ENCODE measurements at regions not wholly inside any gene's neighbourhood (a gene's known extent, or its start where the extent isn't known, plus 50 kb on each side); places are given as distances from the start of the nearest gene placed in this dataset.

DNA sequence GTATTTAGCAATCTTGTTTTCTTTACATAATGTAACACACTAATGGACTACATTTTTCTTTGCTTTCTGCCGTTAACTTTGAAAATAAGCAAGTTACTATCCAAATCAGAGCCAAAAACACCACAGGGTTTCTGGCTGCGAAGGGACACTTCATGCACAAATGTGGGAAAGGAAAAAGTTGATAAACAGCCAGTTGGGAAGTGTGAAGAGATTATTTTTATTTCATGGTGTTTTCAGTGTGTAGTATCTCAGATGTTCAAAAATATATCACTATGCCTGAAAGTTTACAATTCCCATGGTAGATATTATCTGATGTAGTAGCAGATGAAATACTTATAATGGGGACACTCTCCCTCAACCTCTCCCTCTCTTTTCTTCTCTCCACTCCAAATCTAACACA lies 135.3 kb downstream of the CETN3 start:
- H3K36me3 ChIP-seq (replicated peaks; ENCODE audit: insufficient read depth, low read depth): no peaks in the 10 kb centered on the region
- no peaks in the 10 kb centered on the region for H4K20me1 ChIP-seq (ENCODE audit: insufficient read depth, poor library complexity, severe bottlenecking)
- H3K4me3 ChIP-seq: no peak overlapping the region
- WGBS (ENCODE audit: low lambda C conversion rate, missing lambda C conversion rate): 90% methylated on average over 2 of the region's 2 CpGs
- DNase-seq (ENCODE audit: low spot score): no peak
- no peaks in the 10 kb centered on the region for H3K4me1 ChIP-seq (ENCODE audit: insufficient read depth)
- no peak overlapping the region for H3K4me2 ChIP-seq
- H3K9me3 ChIP-seq (ENCODE audit: low read depth): no peaks in the 10 kb centered on the region
- no peaks in the 10 kb centered on the region for H3K79me2 ChIP-seq
- H2AFZ ChIP-seq: no peak overlapping the region
- H3K9me2 ChIP-seq (replicated peaks; ENCODE audit: insufficient read depth): no peaks in the 10 kb centered on the region
- no peak overlapping the region for H3K27ac ChIP-seq
- H3K27me3 ChIP-seq: no peaks in the 10 kb centered on the region
- no peak for TF ChIP-seq EZH2phosphoT487 (IDR thresholded peaks at IDR 0.05; ENCODE audit: low read depth, severe bottlenecking, unreplicated experiment)
- TF ChIP-seq EZH2 (IDR thresholded peaks at IDR 0.05; ENCODE audit: borderline replicate concordance): no peak
- TF ChIP-seq, protein P1, sequence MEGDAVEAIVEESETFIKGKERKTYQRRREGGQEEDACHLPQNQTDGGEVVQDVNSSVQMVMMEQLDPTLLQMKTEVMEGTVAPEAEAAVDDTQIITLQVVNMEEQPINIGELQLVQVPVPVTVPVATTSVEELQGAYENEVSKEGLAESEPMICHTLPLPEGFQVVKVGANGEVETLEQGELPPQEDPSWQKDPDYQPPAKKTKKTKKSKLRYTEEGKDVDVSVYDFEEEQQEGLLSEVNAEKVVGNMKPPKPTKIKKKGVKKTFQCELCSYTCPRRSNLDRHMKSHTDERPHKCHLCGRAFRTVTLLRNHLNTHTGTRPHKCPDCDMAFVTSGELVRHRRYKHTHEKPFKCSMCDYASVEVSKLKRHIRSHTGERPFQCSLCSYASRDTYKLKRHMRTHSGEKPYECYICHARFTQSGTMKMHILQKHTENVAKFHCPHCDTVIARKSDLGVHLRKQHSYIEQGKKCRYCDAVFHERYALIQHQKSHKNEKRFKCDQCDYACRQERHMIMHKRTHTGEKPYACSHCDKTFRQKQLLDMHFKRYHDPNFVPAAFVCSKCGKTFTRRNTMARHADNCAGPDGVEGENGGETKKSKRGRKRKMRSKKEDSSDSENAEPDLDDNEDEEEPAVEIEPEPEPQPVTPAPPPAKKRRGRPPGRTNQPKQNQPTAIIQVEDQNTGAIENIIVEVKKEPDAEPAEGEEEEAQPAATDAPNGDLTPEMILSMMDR (IDR thresholded peaks at IDR 0.05; ENCODE audit: poor library complexity): no peak

DNA sequence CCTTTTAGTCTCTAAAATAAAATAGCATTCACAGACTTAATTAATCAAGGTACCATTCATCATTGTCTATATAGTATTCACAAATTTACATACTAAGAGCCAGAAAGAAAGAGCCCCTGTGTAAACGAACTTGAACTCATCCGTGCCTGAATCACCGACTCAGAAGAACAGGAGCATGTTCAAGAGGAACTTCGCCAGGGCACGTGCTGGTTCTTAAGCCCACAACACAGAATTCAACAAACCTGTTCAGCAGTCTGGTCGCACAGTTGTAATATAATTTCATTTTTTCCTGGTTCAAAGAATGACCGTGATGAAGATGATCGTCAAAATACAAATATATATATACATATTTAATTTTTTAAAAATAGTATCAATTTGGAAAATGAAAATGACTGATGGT lies 141.9 kb downstream of the CETN3 start:
- DNase-seq (ENCODE audit: low spot score): no peak
- no peaks in the 10 kb centered on the region for H3K9me2 ChIP-seq (replicated peaks; ENCODE audit: insufficient read depth)
- no peaks in the 10 kb centered on the region for H3K27me3 ChIP-seq
- no peaks in the 10 kb centered on the region for H3K4me1 ChIP-seq (ENCODE audit: insufficient read depth)
- no peak overlapping the region for H2AFZ ChIP-seq
- no peaks in the 10 kb centered on the region for H3K9me3 ChIP-seq (ENCODE audit: low read depth)
- no peaks in the 10 kb centered on the region for H3K36me3 ChIP-seq (replicated peaks; ENCODE audit: insufficient read depth, low read depth)
- WGBS (ENCODE audit: low lambda C conversion rate, missing lambda C conversion rate): 94% methylated on average over 8 of the region's 8 CpGs
- no peaks in the 10 kb centered on the region for H3K79me2 ChIP-seq
- no peaks in the 10 kb centered on the region for H4K20me1 ChIP-seq (ENCODE audit: insufficient read depth, poor library complexity, severe bottlenecking)
- H3K27ac ChIP-seq: no peak overlapping the region
- TF ChIP-seq EZH2phosphoT487 (IDR thresholded peaks at IDR 0.05; ENCODE audit: low read depth, severe bottlenecking, unreplicated experiment): no peak
- TF ChIP-seq, protein P1 (IDR thresholded peaks at IDR 0.05; ENCODE audit: poor library complexity): no peak
- TF ChIP-seq EZH2 (IDR thresholded peaks at IDR 0.05; ENCODE audit: borderline replicate concordance): no peak
- no peak overlapping the region for H3K4me2 ChIP-seq
- no peak overlapping the region for H3K4me3 ChIP-seq

DNA sequence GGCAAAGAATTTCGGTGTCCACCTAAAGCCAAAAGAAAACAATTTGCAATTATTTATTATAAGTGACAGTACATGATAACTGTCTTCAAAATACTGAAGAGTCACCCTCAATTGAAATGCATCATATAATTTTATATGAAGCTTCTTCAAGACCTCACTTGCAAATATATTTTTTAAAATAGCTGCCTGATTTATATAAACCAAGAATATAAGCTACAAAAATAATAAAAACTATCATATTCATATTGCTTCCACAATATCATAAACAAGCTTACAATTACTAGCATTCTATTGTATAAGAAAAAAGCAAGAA lies 144.1 kb downstream of the CETN3 start:
- Histone ChIP-seq H3K9me2 (replicated peaks; ENCODE audit: insufficient read depth) (no peaks in the 10 kb centered on the region), H4K20me1 (ENCODE audit: insufficient read depth, poor library complexity, severe bottlenecking) (no peaks in the 10 kb centered on the region), H3K4me1 (ENCODE audit: insufficient read depth) (no peaks in the 10 kb centered on the region), H3K27me3 (no peaks in the 10 kb centered on the region), H2AFZ (no peak overlapping the region), H3K4me3 (no peak overlapping the region), H3K27ac (no peak overlapping the region), H3K4me2 (no peak overlapping the region), H3K36me3 (replicated peaks; ENCODE audit: insufficient read depth, low read depth) (no peaks in the 10 kb centered on the region), H3K9me3 (ENCODE audit: low read depth) (no peaks in the 10 kb centered on the region), H3K79me2 (no peaks in the 10 kb centered on the region)
- TF ChIP-seq EZH2phosphoT487 (IDR thresholded peaks at IDR 0.05; ENCODE audit: low read depth, severe bottlenecking, unreplicated experiment) (no peak), EZH2 (IDR thresholded peaks at IDR 0.05; ENCODE audit: borderline replicate concordance) (no peak)
- TF ChIP-seq, protein P1 (IDR thresholded peaks at IDR 0.05; ENCODE audit: poor library complexity): no peak
- no peak for DNase-seq (ENCODE audit: low spot score)
- WGBS (ENCODE audit: low lambda C conversion rate, missing lambda C conversion rate): 3% methylated on average over 1 of the region's 1 CpG
